ENCODE measurements at regions not wholly inside any gene's neighbourhood (a gene's known extent, or its start where the extent isn't known, plus 50 kb on each side); places are given as distances from the start of the nearest gene placed in this dataset.

DNA sequence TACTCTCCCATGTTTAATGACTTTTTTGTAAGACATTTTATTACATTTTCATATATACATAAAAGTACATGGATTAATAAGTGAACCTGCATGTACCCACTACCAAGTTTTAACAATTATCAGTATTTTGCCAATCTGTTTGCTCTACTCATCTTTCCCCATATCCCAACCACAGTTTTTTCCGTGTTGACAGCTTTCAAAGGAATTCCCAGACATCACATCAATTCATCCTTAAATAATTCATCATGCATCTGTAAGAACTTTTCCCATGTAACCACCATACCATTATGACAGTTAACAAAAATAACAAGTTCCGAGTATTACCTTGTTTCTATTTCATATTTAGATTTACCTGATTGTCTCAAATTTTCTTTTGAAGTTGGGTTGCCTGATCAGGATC lies 436.7 kb downstream of the PDCD6IP start:
- TF ChIP-seq, protein P1, sequence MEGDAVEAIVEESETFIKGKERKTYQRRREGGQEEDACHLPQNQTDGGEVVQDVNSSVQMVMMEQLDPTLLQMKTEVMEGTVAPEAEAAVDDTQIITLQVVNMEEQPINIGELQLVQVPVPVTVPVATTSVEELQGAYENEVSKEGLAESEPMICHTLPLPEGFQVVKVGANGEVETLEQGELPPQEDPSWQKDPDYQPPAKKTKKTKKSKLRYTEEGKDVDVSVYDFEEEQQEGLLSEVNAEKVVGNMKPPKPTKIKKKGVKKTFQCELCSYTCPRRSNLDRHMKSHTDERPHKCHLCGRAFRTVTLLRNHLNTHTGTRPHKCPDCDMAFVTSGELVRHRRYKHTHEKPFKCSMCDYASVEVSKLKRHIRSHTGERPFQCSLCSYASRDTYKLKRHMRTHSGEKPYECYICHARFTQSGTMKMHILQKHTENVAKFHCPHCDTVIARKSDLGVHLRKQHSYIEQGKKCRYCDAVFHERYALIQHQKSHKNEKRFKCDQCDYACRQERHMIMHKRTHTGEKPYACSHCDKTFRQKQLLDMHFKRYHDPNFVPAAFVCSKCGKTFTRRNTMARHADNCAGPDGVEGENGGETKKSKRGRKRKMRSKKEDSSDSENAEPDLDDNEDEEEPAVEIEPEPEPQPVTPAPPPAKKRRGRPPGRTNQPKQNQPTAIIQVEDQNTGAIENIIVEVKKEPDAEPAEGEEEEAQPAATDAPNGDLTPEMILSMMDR (IDR thresholded peaks at IDR 0.05) = no peak
- TF ChIP-seq EP300 (IDR thresholded peaks at IDR 0.05) = no peak

Measured in sigmoid colon (tissue), 4 donors.